Naive thymus-derived CD4-positive, alpha-beta T cell (primary cell): ENCODE measurements at regions not wholly inside any gene's neighbourhood (a gene's known extent, or its start where the extent isn't known, plus 50 kb on each side); places are given as distances from the start of the nearest gene placed in this dataset.
"Not testable (repeated sequence)": the region's sequence is repeated elsewhere in the genome, so short reads cannot be mapped to it uniquely, and the experiment has no call there.

Experiments
- ATAC-seq: fragments of 150-1000 bp; cut with Tn5 transposase; 2 replicates; pipeline ENCODE4 v1.10.0; 2021; ENCODE audit warnings: mild to moderate bottlenecking, moderate library complexity
- CTCF ChIA-PET: fragments of 350-600 bp; sonication (Branson Sonifier 250); formaldehyde crosslinking; loops from one replicate; lab custom pipeline; 2021; ENCODE audit warnings: antibody characterized with exemption; lab: Charles Lee
- POLR2A ChIA-PET: fragments of 350-600 bp; sonication (Branson Sonifier 250); formaldehyde crosslinking; loops from one replicate; lab custom pipeline; 2021; ENCODE audit warnings: antibody characterized with exemption, inconsistent platforms; lab: Charles Lee
- DNase-seq, 9 donors: peaks; one replicate each; pipeline versions ENCODE4 v3.0.0 to v3.0.0-alpha.2; 2020 to 2022; ENCODE audit warnings: mixed read lengths in 1 of 9
- H3K27ac ChIP-seq: one replicate; pipeline ENCODE4 v1.7.0; 2013; ENCODE audit warnings: mild to moderate bottlenecking, low read depth, low read length, moderate library complexity
- H3K27me3 ChIP-seq, 2 donors: one replicate each; pipeline ENCODE4 v1.7.0; 2013; ENCODE audit warnings: low read length in 2 of 2, mild to moderate bottlenecking in 2 of 2, moderate library complexity in 2 of 2; ENCODE audit not compliant: control insufficient read depth in 2 of 2, insufficient read depth in 2 of 2
- H3K36me3 ChIP-seq, 3 experiments: 1 replicate in 2 of 3; 2 replicates in 1 of 3; pipeline ENCODE4 v1.7.0; 2013; ENCODE audit warnings: low read length in 3 of 3, mild to moderate bottlenecking in 3 of 3, moderate library complexity in 1 of 3; ENCODE audit not compliant: insufficient read depth in 3 of 3, control insufficient read depth in 2 of 3
- H3K4me1 ChIP-seq, 2 donors: one replicate each; pipeline ENCODE4 v1.7.0; 2013; ENCODE audit warnings: low read length in 2 of 2, mild to moderate bottlenecking in 2 of 2, moderate library complexity in 1 of 2; ENCODE audit not compliant: control insufficient read depth in 2 of 2, insufficient read depth in 2 of 2
- H3K4me3 ChIP-seq: 2 replicates; pipeline ENCODE4 v1.7.0; 2013; ENCODE audit warnings: mild to moderate bottlenecking, low read length
- H3K9me3 ChIP-seq, 3 experiments: 1 replicate in 2 of 3; 2 replicates in 1 of 3; pipeline ENCODE4 v1.7.0; 2013; ENCODE audit warnings: low read length in 3 of 3; ENCODE audit not compliant: control insufficient read depth in 2 of 3
- H3K27ac Mint-ChIP-seq, 9 donors: one replicate each; pipeline ENCODE4 v1.8.0; 2020 to 2022; ENCODE audit warnings: mixed read lengths in 9 of 9, mild to moderate bottlenecking in 8 of 9, moderate library complexity in 5 of 9, inconsistent platforms in 2 of 9
- H3K27me3 Mint-ChIP-seq, 5 donors: one replicate each; pipeline ENCODE4 v1.8.0; 2021 to 2022; ENCODE audit warnings: mixed read lengths in 5 of 5, mild to moderate bottlenecking in 1 of 5
- H3K36me3 Mint-ChIP-seq, 5 donors: one replicate each; pipeline ENCODE4 v1.8.0; 2020 to 2022; ENCODE audit warnings: mixed read lengths in 5 of 5, mild to moderate bottlenecking in 3 of 5, inconsistent platforms in 1 of 5
- H3K4me1 Mint-ChIP-seq, 7 donors: one replicate each; pipeline ENCODE4 v1.8.0; 2020 to 2022; ENCODE audit warnings: mixed read lengths in 7 of 7, mild to moderate bottlenecking in 3 of 7, inconsistent platforms in 1 of 7
- H3K4me3 Mint-ChIP-seq, 10 donors: one replicate each; pipeline ENCODE4 v1.8.0; 2020 to 2022; ENCODE audit warnings: mild to moderate bottlenecking in 10 of 10, mixed read lengths in 10 of 10, moderate library complexity in 6 of 10, inconsistent platforms in 2 of 10
- H3K9me3 Mint-ChIP-seq, 11 donors: one replicate each; pipeline ENCODE4 v1.8.0; 2020 to 2022; ENCODE audit warnings: mixed read lengths in 11 of 11, mild to moderate bottlenecking in 4 of 11, inconsistent platforms in 1 of 11, moderate library complexity in 1 of 11
- intact Hi-C, 2 donors: fragments of 100-400 bp; cut with micrococcal nuclease; formaldehyde crosslinking; loops; one replicate each; pipeline ENCODE4 v1.15.1; 2023

GRCh38 chr10:64191286-64191685, 670.1 kb downstream of the REEP3 start:
- Mint-ChIP-seq H3K4me3 (no peak overlapping the region), H3K36me3 (no peaks in the 10 kb centered on the region), H3K27ac (no peak overlapping the region), H3K4me1 (no peaks in the 10 kb centered on the region), H3K9me3 (peaks cover 0 to 5% (median 0%) of the 10 kb centered on the region in 11 donors), H3K27me3 (no peaks in the 10 kb centered on the region)
- intact Hi-C loops = no loop called here
- POLR2A ChIA-PET = no interaction called here
- Histone ChIP-seq H3K4me1 (no peaks in the 10 kb centered on the region), H3K36me3 (no peaks in the 10 kb centered on the region), H3K9me3 (peaks cover 0 to 3% (median 0%) of the 10 kb centered on the region in 3 experiments), H3K4me3 (no peak overlapping the region), H3K27me3 (no peaks in the 10 kb centered on the region), H3K27ac (no peak overlapping the region)
- CTCF ChIA-PET = no interaction called here
- ATAC-seq (no peak), DNase-seq (no peak)

DNA sequence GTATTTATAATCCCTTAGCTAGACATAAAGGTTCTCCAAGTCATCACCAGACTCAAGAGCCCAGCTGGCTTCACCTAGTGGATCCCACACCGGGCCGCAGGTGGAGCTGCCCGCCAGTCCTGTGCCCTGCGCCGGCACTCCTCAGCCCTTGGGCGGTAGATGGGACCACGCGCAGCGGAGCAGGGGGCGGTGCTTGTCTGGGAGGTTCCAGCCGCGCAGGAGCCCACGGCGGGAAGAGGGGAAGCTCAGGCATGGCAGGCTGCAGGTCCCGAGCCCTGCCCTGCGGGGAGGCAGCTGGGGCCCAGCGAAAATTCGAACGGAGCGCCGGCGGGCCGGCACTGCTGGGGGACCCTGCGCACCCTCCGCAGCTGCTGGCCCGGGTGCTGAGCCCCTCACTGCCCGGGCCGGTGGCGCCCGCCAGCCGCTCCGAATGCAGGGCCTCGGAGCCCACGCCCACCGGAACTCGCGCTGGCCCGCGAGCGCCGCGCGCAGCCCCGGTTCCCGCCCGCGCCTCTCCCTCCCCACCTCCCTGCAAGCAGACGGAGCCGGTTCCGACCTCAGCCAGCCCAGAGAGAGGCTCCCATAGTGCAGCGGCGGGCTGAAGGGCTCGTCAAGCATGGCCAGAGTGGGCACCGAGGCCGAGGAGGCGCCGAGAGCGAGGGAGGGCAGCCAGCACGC, 675.6 kb downstream of the REEP3 start:
- no peak overlapping the region for H3K27ac Mint-ChIP-seq
- Histone ChIP-seq H3K36me3 (no peaks in the 10 kb centered on the region), H3K4me1 (no peaks in the 10 kb centered on the region), H3K9me3 (no peaks in the 10 kb centered on the region), H3K27ac (no peak overlapping the region), H3K4me3 (no peak overlapping the region), H3K27me3 (no peaks in the 10 kb centered on the region)
- DNase-seq (no peak), ATAC-seq (no peak)
- intact Hi-C loops = no loop called here
- no peaks in the 10 kb centered on the region for H3K36me3 Mint-ChIP-seq
- CTCF ChIA-PET = no interaction called here
- no peaks in the 10 kb centered on the region for H3K4me1 Mint-ChIP-seq
- no peak overlapping the region for H3K4me3 Mint-ChIP-seq
- POLR2A ChIA-PET = no interaction called here
- no peaks in the 10 kb centered on the region for H3K27me3 Mint-ChIP-seq
- peaks cover 0 to 8% (median 0%) of the 10 kb centered on the region in 11 donors for H3K9me3 Mint-ChIP-seq

- no peaks in the 10 kb centered on the region for H3K4me1 ChIP-seq
- DNase-seq (no peak), ATAC-seq (no peak)
- H3K9me3 ChIP-seq = no peaks in the 10 kb centered on the region
- Mint-ChIP-seq H3K4me3 (no peak overlapping the region), H3K9me3 (peaks cover 0 to 13% (median 0%) of the 10 kb centered on the region in 11 donors), H3K4me1 (no peaks in the 10 kb centered on the region), H3K27ac (no peak overlapping the region), H3K27me3 (no peaks in the 10 kb centered on the region), H3K36me3 (no peaks in the 10 kb centered on the region)
- no peak overlapping the region for H3K4me3 ChIP-seq
- H3K27me3 ChIP-seq = no peaks in the 10 kb centered on the region
- no peak overlapping the region for H3K27ac ChIP-seq
- H3K36me3 ChIP-seq = no peaks in the 10 kb centered on the region
- POLR2A ChIA-PET = no interaction called here
- CTCF ChIA-PET = no interaction called here
- intact Hi-C loops = no loop called here
Observed at GRCh38 chr10:64201936-64202335, 680.7 kb downstream of the REEP3 start.

DNA sequence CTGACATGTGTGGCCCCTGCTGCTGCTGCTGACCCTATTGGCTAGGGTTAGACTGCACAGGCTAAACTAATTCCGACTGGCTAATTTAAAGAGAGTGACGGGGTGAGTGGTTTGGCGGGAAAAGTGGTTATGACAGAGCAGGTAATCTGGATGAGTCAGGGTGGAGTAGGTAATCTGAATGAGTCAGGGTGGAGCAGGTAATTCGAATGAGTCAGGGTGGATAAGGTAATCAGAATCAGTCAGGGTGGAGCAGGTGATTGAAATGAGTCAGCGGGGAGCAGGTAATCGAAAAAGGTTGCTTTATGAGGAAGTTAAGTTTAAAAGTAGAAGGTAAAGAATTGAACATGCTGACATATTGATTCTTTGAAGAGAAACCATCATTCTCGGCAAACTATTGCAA, 683.3 kb downstream of the REEP3 start:
- POLR2A ChIA-PET, ATAC-seq, H3K4me3 Mint-ChIP-seq, H3K36me3 Mint-ChIP-seq, H3K4me3 ChIP-seq, CTCF ChIA-PET, H3K27me3 Mint-ChIP-seq, H3K9me3 ChIP-seq, H3K27me3 ChIP-seq, intact Hi-C loops, DNase-seq, H3K4me1 Mint-ChIP-seq, H3K4me1 ChIP-seq, H3K27ac ChIP-seq, H3K27ac Mint-ChIP-seq, H3K36me3 ChIP-seq: not testable (repeated sequence)
- H3K9me3 Mint-ChIP-seq = peaks cover 0 to 16% (median 3%) of the 10 kb centered on the region in 11 donors

DNA sequence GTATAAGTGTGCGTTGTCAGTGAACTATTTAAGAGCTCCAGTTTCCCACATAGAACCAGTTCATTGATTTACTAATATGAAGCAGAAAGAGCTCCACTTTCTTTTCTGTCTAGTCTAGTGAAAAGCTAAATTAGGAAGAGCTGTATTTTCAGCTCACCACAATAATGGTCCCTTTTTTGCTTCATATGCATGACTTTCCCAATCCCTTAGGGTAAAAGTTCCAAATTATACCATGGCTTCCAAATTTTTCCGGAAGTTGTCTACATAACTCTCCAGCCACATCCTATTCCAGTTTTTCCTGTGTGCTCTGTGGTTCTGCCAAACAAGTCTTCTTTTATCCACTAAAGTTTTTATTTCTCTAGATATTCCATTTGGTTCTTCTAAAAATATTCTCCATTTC, 685.2 kb downstream of the REEP3 start:
- intact Hi-C loops = no loop called here
- ChIA-PET POLR2A (interaction anchor here (0.6 kb wide), 1 partner anchor 16 kb away, joined by 3 read pairs; no protein-coding TSS in a partner anchor), CTCF (no interaction called here)
- Histone ChIP-seq H3K4me3 (no peak overlapping the region), H3K27ac (no peak overlapping the region), H3K36me3 (no peaks in the 10 kb centered on the region), H3K9me3 (no peaks in the 10 kb centered on the region), H3K4me1 (no peaks in the 10 kb centered on the region), H3K27me3 (no peaks in the 10 kb centered on the region)
- Mint-ChIP-seq H3K4me1 (no peaks in the 10 kb centered on the region), H3K27ac (no peak overlapping the region), H3K36me3 (no peaks in the 10 kb centered on the region), H3K9me3 (peaks cover 0 to 15% (median 5%) of the 10 kb centered on the region in 11 donors), H3K4me3 (no peak overlapping the region), H3K27me3 (no peaks in the 10 kb centered on the region)
- ATAC-seq (no peak), DNase-seq (no peak)

GRCh38 chr10:64209561-64209960, 688.4 kb downstream of the REEP3 start:
- H3K4me3 ChIP-seq = no peak overlapping the region
- ChIA-PET CTCF (no interaction called here), POLR2A (no interaction called here)
- ATAC-seq (no peak), DNase-seq (no peak)
- Mint-ChIP-seq H3K27me3 (no peaks in the 10 kb centered on the region), H3K4me1 (no peaks in the 10 kb centered on the region), H3K9me3 (peaks cover 0 to 15% (median 4%) of the 10 kb centered on the region in 11 donors), H3K27ac (no peak overlapping the region), H3K4me3 (no peak overlapping the region), H3K36me3 (no peaks in the 10 kb centered on the region)
- no peaks in the 10 kb centered on the region for H3K36me3 ChIP-seq
- H3K27ac ChIP-seq = no peak overlapping the region
- H3K4me1 ChIP-seq = no peaks in the 10 kb centered on the region
- H3K27me3 ChIP-seq = no peaks in the 10 kb centered on the region
- no peaks in the 10 kb centered on the region for H3K9me3 ChIP-seq
- intact Hi-C loops = no loop called here

GRCh38 chr10:64210211-64210610, 689.0 kb downstream of the REEP3 start:
- Histone ChIP-seq H3K9me3 (no peaks in the 10 kb centered on the region), H3K27me3 (no peaks in the 10 kb centered on the region), H3K27ac (no peak overlapping the region), H3K4me3 (no peak overlapping the region), H3K36me3 (no peaks in the 10 kb centered on the region), H3K4me1 (no peaks in the 10 kb centered on the region)
- Mint-ChIP-seq H3K36me3 (no peaks in the 10 kb centered on the region), H3K27ac (no peak overlapping the region), H3K9me3 (peaks cover 0 to 15% (median 3%) of the 10 kb centered on the region in 11 donors), H3K4me3 (no peak overlapping the region), H3K27me3 (no peaks in the 10 kb centered on the region), H3K4me1 (no peaks in the 10 kb centered on the region)
- POLR2A ChIA-PET = no interaction called here
- CTCF ChIA-PET = no interaction called here
- no peak for ATAC-seq
- intact Hi-C loops = no loop called here
- no peak for DNase-seq
